Coronary artery (tissue), 2 donors: ENCODE measurements at regions not wholly inside any gene's neighbourhood (a gene's known extent, or its start where the extent isn't known, plus 50 kb on each side); places are given as distances from the start of the nearest gene placed in this dataset.

ENCODE experiments used
- DNase-seq: peaks from one replicate; pipeline ENCODE4 v3.0.0-alpha.2; 2017; ENCODE audit warnings: low spot score
- H3K27ac ChIP-seq, 2 donors: fragments of 200-600 bp; sonication (generic); one replicate each; pipeline ENCODE4 v1.5.1; 2016 to 2019
- H3K4me3 ChIP-seq: fragments of 200-600 bp; sonication (generic); 2 replicates; pipeline ENCODE4 v1.5.1; 2016; ENCODE audit warnings: mild to moderate bottlenecking, moderate library complexity
- CTCF ChIP-seq: fragments of 200-600 bp; sonication (generic); IDR thresholded peaks from one replicate; pipeline ENCODE4 v1.5.1; 2019; ENCODE audit warnings: antibody characterized with exemption

- peak overlapping the region; percentile 34 to 46 for H3K27ac ChIP-seq
- no peak overlapping the region for H3K4me3 ChIP-seq
- TF ChIP-seq CTCF: no peak
- DNase-seq: peak; percentile 84
These were observed 817.2 kb downstream of the SLITRK1 start for GRCh38 chr13:83065108-83065507.

- Histone ChIP-seq H3K27ac (no peak overlapping the region), H3K4me3 (no peak overlapping the region)
- no peak for DNase-seq
- TF ChIP-seq CTCF: no peak
These were observed 825.2 kb downstream of the SLITRK1 start for GRCh38 chr13:83057119-83057518.

GRCh38 chr13:83056269-83056668, 826.0 kb downstream of the SLITRK1 start:
- Histone ChIP-seq H3K27ac (no peak overlapping the region), H3K4me3 (no peak overlapping the region)
- TF ChIP-seq CTCF: no peak
- no peak for DNase-seq

GRCh38 chr13:83048419-83048818, 833.9 kb downstream of the SLITRK1 start:
- TF ChIP-seq CTCF: no peak
- Histone ChIP-seq H3K4me3 (no peak overlapping the region), H3K27ac (no peak overlapping the region)
- no peak for DNase-seq

- no peak for DNase-seq
- H3K27ac ChIP-seq: no peak overlapping the region
- H3K4me3 ChIP-seq: no peak overlapping the region
- no peak for TF ChIP-seq CTCF
These were observed 857.2 kb downstream of the SLITRK1 start for GRCh38 chr13:83024955-83025594.

GRCh38 chr13:83024232-83024631, 858.0 kb downstream of the SLITRK1 start:
- no peak for TF ChIP-seq CTCF
- H3K4me3 ChIP-seq: no peak overlapping the region
- DNase-seq: no peak
- no peak overlapping the region for H3K27ac ChIP-seq

- Histone ChIP-seq H3K4me3 (no peak overlapping the region), H3K27ac (no peak overlapping the region)
- no peak for DNase-seq
- TF ChIP-seq CTCF: no peak
These were observed 862.3 kb downstream of the SLITRK1 start for GRCh38 chr13:83019986-83020385.
